DND-41 (cell line): ENCODE measurements at regions not wholly inside any gene's neighbourhood (a gene's known extent, or its start where the extent isn't known, plus 50 kb on each side); places are given as distances from the start of the nearest gene placed in this dataset.
A peak's percentile ranks its signal among the peaks of the same experiment; 100 is the strongest.
"Not testable (repeated sequence)": the region's sequence is repeated elsewhere in the genome, so short reads cannot be mapped to it uniquely, and the experiment has no call there.

Experiments
- ATAC-seq: fragments of 200-7000 bp; cut with Tn5 transposase; 3 replicates; pipeline ENCODE4 v1.9.1; 2021; ENCODE audit warnings: low read depth; ENCODE audit not compliant: insufficient read depth
- DNase-seq: peaks from one replicate; pipeline ENCODE4 v3.0.0-alpha.2; 2020
- H2AFZ ChIP-seq: 2 replicates; pipeline ENCODE4 v1.6.0; 2012; ENCODE audit warnings: low read depth, low read length
- H3K27ac ChIP-seq: 2 replicates; pipeline ENCODE4 v1.5.1; 2012; ENCODE audit warnings: low read length, inconsistent platforms
- H3K27me3 ChIP-seq: fragments of 200-600 bp; sonication (generic); 2 replicates; pipeline ENCODE4 v1.6.0; 2012; ENCODE audit warnings: low read length, mild to moderate bottlenecking, inconsistent platforms; ENCODE audit not compliant: insufficient read depth, poor library complexity
- H3K36me3 ChIP-seq: 2 replicates; pipeline ENCODE4 v1.5.1; 2012; ENCODE audit warnings: low read length, inconsistent platforms; ENCODE audit not compliant: insufficient read depth
- H3K4me1 ChIP-seq: 2 replicates; pipeline ENCODE4 v1.5.1; 2012; ENCODE audit warnings: mild to moderate bottlenecking, low read length; ENCODE audit not compliant: insufficient read depth
- H3K4me2 ChIP-seq: 2 replicates; pipeline ENCODE4 v1.6.0; 2012; ENCODE audit warnings: mild to moderate bottlenecking, moderate library complexity, low read length, inconsistent platforms; ENCODE audit not compliant: insufficient read depth
- H3K4me3 ChIP-seq, 2 experiments: fragments of 200-600 bp in 1 of 2; shearing (Covaris generic) in 1 of 2; 2 replicates each; pipeline ENCODE4 v1.5.1; 2012 to 2016; ENCODE audit warnings: inconsistent platforms in 2 of 2, low read length in 2 of 2, mild to moderate bottlenecking in 2 of 2, low read depth in 1 of 2, moderate library complexity in 1 of 2
- H3K79me2 ChIP-seq: 2 replicates; pipeline ENCODE4 v1.6.0; 2012; ENCODE audit warnings: low read length, inconsistent platforms; ENCODE audit not compliant: insufficient read depth
- H3K9ac ChIP-seq: 2 replicates; pipeline ENCODE4 v1.6.0; 2012; ENCODE audit warnings: low read depth, mild to moderate bottlenecking, inconsistent platforms, low read length, moderate library complexity
- H3K9me3 ChIP-seq: 2 replicates; pipeline ENCODE4 v1.5.1; 2012; ENCODE audit warnings: low read length, moderate library complexity, mild to moderate bottlenecking, inconsistent platforms; ENCODE audit not compliant: insufficient read depth, severe bottlenecking
- H4K20me1 ChIP-seq: 2 replicates; pipeline ENCODE4 v1.6.0; 2012; ENCODE audit warnings: low read length; ENCODE audit not compliant: insufficient read depth
- EZH2 ChIP-seq: IDR thresholded peaks from 3 replicates; pipeline ENCODE4 v1.6.1; 2012; ENCODE audit warnings: borderline replicate concordance, low read depth, mild to moderate bottlenecking, moderate library complexity, low read length, inconsistent platforms; ENCODE audit not compliant: severe bottlenecking
- TF ChIP-seq, protein P1 (sequence below): IDR thresholded peaks from 2 replicates; pipeline ENCODE4 v1.5.1; 2012; ENCODE audit warnings: borderline replicate concordance, low read length, moderate library complexity, mild to moderate bottlenecking; ENCODE audit not compliant: poor library complexity, severe bottlenecking; ENCODE audit errors: extremely low read depth

DNA sequence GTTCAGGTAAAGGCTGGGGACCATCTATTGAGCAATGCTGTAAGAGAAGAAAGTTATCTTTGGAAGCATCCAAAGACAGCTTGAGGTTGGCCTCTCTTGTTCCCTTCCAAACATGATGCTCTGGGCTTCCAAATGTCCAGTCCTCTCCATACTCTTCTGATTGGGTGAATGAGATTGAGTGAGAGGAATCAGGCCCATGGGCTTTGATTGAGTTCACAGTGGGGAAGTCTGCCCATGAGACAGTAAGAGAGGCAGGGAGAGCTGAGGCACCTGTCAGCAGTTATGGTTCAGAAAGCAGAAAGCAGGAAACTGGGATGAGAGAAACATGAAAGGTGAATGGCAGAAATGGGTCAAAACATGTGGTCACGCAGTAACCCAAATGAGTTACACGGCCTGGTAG, 1006.9 kb downstream of the VRK1 start:
- H3K4me1 ChIP-seq = peaks cover 4% of the 10 kb centered on the region; the same call in 1 of the 2 replicates
- no peaks in the 10 kb centered on the region for H3K79me2 ChIP-seq
- H3K27ac ChIP-seq = no peak overlapping the region
- no peaks in the 10 kb centered on the region for H3K27me3 ChIP-seq
- peak; percentile 48; the same call in 1 of the 3 replicates for ATAC-seq
- no peak overlapping the region for H3K4me3 ChIP-seq
- no peak overlapping the region for H3K4me2 ChIP-seq
- TF ChIP-seq EZH2 = no peak
- TF ChIP-seq, protein P1, sequence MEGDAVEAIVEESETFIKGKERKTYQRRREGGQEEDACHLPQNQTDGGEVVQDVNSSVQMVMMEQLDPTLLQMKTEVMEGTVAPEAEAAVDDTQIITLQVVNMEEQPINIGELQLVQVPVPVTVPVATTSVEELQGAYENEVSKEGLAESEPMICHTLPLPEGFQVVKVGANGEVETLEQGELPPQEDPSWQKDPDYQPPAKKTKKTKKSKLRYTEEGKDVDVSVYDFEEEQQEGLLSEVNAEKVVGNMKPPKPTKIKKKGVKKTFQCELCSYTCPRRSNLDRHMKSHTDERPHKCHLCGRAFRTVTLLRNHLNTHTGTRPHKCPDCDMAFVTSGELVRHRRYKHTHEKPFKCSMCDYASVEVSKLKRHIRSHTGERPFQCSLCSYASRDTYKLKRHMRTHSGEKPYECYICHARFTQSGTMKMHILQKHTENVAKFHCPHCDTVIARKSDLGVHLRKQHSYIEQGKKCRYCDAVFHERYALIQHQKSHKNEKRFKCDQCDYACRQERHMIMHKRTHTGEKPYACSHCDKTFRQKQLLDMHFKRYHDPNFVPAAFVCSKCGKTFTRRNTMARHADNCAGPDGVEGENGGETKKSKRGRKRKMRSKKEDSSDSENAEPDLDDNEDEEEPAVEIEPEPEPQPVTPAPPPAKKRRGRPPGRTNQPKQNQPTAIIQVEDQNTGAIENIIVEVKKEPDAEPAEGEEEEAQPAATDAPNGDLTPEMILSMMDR = no peak
- H3K36me3 ChIP-seq = no peaks in the 10 kb centered on the region
- no peaks in the 10 kb centered on the region for H3K9me3 ChIP-seq
- no peak overlapping the region for H3K9ac ChIP-seq
- DNase-seq = no peak
- no peaks in the 10 kb centered on the region for H4K20me1 ChIP-seq
- no peak overlapping the region for H2AFZ ChIP-seq

DNA sequence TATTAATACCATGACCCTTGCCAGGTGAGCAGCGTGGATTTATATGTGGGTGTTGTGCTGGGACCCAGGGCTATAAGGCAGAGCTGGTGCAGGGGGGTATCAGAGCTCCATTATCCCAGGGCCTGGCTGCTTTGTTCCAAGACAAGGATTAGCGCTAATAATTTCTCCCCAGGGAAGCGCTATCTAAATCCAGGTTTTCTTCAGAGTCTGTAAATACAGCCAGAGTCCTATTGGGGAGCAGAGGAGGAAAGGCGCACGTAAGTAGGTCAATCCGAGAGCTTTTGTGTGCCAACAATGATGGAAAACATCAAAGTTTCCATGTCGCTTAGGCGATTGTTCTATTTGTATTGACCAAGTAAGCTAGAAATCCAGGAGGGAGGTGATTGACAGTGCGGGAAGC, 1009.7 kb downstream of the VRK1 start:
- Histone ChIP-seq H3K36me3 (no peaks in the 10 kb centered on the region), H2AFZ (no peak overlapping the region), H4K20me1 (no peaks in the 10 kb centered on the region), H3K4me2 (no peak overlapping the region), H3K79me2 (no peaks in the 10 kb centered on the region), H3K27ac (no peak overlapping the region), H3K4me3 (no peak overlapping the region), H3K9ac (no peak overlapping the region), H3K4me1 (peaks cover 4% of the 10 kb centered on the region; the same call in 1 of the 2 replicates), H3K9me3 (no peaks in the 10 kb centered on the region), H3K27me3 (no peaks in the 10 kb centered on the region)
- DNase-seq (no peak), ATAC-seq (no peak)
- no peak for TF ChIP-seq EZH2
- TF ChIP-seq, protein P1 = no peak

DNA sequence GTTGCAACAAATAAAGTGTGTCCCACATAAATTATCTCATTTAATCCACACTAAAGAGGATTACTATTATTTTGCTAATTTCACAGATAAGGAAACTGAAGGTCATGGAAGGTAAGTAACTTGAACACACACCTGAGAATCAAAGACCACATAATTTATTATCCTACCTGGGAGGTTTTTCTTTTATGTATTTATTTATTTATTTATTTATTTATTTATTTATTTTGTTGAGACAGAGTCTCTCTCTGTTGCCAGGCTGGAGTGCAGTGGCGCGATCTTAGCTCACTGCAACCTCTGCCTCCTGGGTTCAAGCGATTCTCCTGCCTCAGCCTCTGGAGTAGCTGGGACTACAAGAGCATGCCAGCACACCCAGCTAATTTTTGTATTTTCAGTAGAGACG, 1011.4 kb downstream of the VRK1 start:
- H3K79me2 ChIP-seq, H3K4me2 ChIP-seq, DNase-seq, ATAC-seq, H4K20me1 ChIP-seq, H3K27me3 ChIP-seq, H3K9me3 ChIP-seq, H3K4me3 ChIP-seq, H3K27ac ChIP-seq, H3K36me3 ChIP-seq, H3K9ac ChIP-seq, H2AFZ ChIP-seq, H3K4me1 ChIP-seq: not testable (repeated sequence)

DNA sequence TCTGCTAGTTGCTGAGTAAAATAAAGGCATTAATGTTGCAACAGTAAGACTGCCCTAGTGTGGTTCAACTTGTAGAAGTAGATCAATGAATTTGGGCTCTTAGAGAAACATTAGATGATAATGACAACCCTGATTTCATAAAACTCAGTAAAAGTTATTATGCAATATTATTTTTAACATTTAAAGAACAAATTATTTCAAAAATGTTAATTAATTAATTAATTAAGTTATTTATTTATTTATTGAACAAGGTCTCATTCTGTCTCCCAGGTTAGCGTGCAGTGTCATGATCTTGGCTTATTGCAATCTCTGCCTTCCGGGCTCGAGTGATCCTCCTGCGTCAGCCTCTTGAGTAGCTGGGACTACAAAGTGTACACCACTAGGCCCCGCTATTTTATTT, 1016.4 kb downstream of the VRK1 start:
- no peak for TF ChIP-seq EZH2
- TF ChIP-seq, protein P1 = no peak
- Histone ChIP-seq H3K9ac (no peak overlapping the region), H3K79me2 (no peaks in the 10 kb centered on the region), H3K4me2 (no peak overlapping the region), H3K9me3 (no peaks in the 10 kb centered on the region), H3K36me3 (no peaks in the 10 kb centered on the region), H2AFZ (no peak overlapping the region), H3K4me3 (no peak overlapping the region), H3K27me3 (no peaks in the 10 kb centered on the region), H4K20me1 (no peaks in the 10 kb centered on the region), H3K4me1 (no peaks in the 10 kb centered on the region), H3K27ac (no peak overlapping the region)
- DNase-seq (no peak), ATAC-seq (no peak)
